HG03442 (cell line): ENCODE measurements at regions not wholly inside any gene's neighbourhood (a gene's known extent, or its start where the extent isn't known, plus 50 kb on each side); places are given as distances from the start of the nearest gene placed in this dataset.
A peak's percentile ranks its signal among the peaks of the same experiment; 100 is the strongest.

Experiments used
- ATAC-seq: cut with Tn5 transposase; IDR thresholded peaks from one replicate; pipeline ENCODE4 v1.9.1; 2021; ENCODE audit warnings: mild to moderate bottlenecking, moderate library complexity; ENCODE audit not compliant: unreplicated experiment

- no peak for ATAC-seq
Measured at GRCh38 chr2:158732573-158733429, 62.3 kb upstream of the DAPL1 start.

- ATAC-seq: no peak
Measured at GRCh38 chr2:158733430-158733755, 61.7 kb upstream of the DAPL1 start.

- no peak for ATAC-seq
Measured at GRCh38 chr2:158734442-158734841, 60.7 kb upstream of the DAPL1 start.

- ATAC-seq: no peak
Measured at GRCh38 chr2:158735822-158736580, 59.1 kb upstream of the DAPL1 start.

GRCh38 chr2:158738363-158738762 lies 56.8 kb upstream of the DAPL1 start:
- ATAC-seq: no peak

GRCh38 chr2:158740127-158740526 lies 55.0 kb upstream of the DAPL1 start:
- ATAC-seq: no peak

GRCh38 chr2:158740621-158741020 lies 54.5 kb upstream of the DAPL1 start:
- ATAC-seq: no peak

GRCh38 chr2:158741625-158742024 lies 53.5 kb upstream of the DAPL1 start:
- ATAC-seq: no peak

- ATAC-seq: no peak
Measured at GRCh38 chr2:158742536-158742935, 52.6 kb upstream of the DAPL1 start.

GRCh38 chr2:158743466-158743865 lies 51.7 kb upstream of the DAPL1 start:
- ATAC-seq: no peak

- ATAC-seq: no peak
Measured at GRCh38 chr2:158743879-158744278, 51.2 kb upstream of the DAPL1 start.

- ATAC-seq: peak; percentile 75
Measured at GRCh38 chr2:158745067-158745865, 49.9 kb upstream of the DAPL1 start.
